GM12878 (cell line): ENCODE measurements at regions not wholly inside any gene's neighbourhood (a gene's known extent, or its start where the extent isn't known, plus 50 kb on each side); places are given as distances from the start of the nearest gene placed in this dataset.

Experiments used
- ATAC-seq: fragments of 200-7000 bp; cut with Tn5 transposase; 3 replicates; pipeline ENCODE4 v1.9.1; 2020; ENCODE audit warnings: mild to moderate bottlenecking, moderate library complexity
- BruUV-seq: library from RNA; stranded (reverse); fragments of 400-500 nt; replicated peaks from 2 replicates; lab custom pipeline; 2021; lab: Mats Ljungman, UMichigan
- CTCF ChIA-PET: fragments of 300-600 bp; sonication (Branson Sonifier 250); formaldehyde crosslinking; extraction: SDS; loops from one replicate; lab custom pipeline; 2021; ENCODE audit warnings: inconsistent platforms; lab: Yijun Ruan, JAX
- POLR2A ChIA-PET: fragments of 350-600 bp; formaldehyde crosslinking; extraction: SDS; loops from one replicate; lab custom pipeline; 2021; ENCODE audit warnings: inconsistent platforms; lab: Charles Lee
- RAD21 ChIA-PET: fragments of 300-600 bp; sonication (Branson Sonifier 250); formaldehyde crosslinking; loops from one replicate; lab custom pipeline; 2023; ENCODE audit warnings: antibody characterized with exemption; ENCODE audit not compliant: unreplicated experiment; lab: Charles Lee
- SMC1A ChIA-PET: fragments of 300-600 bp; sonication (Branson Sonifier 250); formaldehyde crosslinking; loops from one replicate; lab custom pipeline; 2023; ENCODE audit not compliant: unreplicated experiment, uncharacterized antibody; lab: Charles Lee
- DNase-seq: peaks from one replicate; pipeline ENCODE4 v3.0.0-alpha.2; 2011; ENCODE audit warnings: low read depth, low spot score
- FAIRE-seq: peaks from 3 replicates; lab custom pipeline; 2011; peaks lifted over from hg19 to GRCh38; lab: Jason Lieb, UNC
- H2AFZ ChIP-seq: 2 replicates; pipeline ENCODE4 v1.6.0; 2011; ENCODE audit warnings: low read depth, low read length, control low read depth; ENCODE audit not compliant: control insufficient read depth
- H3K27ac ChIP-seq: 2 replicates; pipeline ENCODE4 v1.5.1; 2011; ENCODE audit warnings: control low read depth; ENCODE audit not compliant: control insufficient read depth, insufficient read depth
- H3K27me3 ChIP-seq, 2 experiments: replicated peaks in 1 of 2; 2 replicates each; pipeline versions ENCODE4 v1.6.0 to v1.6.1; 2011; ENCODE audit warnings: low read length in 1 of 2; ENCODE audit not compliant: control insufficient read depth in 2 of 2, insufficient read depth in 2 of 2
- H3K36me3 ChIP-seq, 2 experiments: 2 replicates each; pipeline ENCODE4 v1.5.1; 2011; ENCODE audit warnings: low read length in 1 of 2; ENCODE audit not compliant: control insufficient read depth in 2 of 2, insufficient read depth in 2 of 2
- H3K4me1 ChIP-seq: 2 replicates; pipeline ENCODE4 v1.6.1; 2011; ENCODE audit warnings: mild to moderate bottlenecking, low read length, moderate library complexity, mixed read lengths; ENCODE audit not compliant: control insufficient read depth, insufficient read depth
- H3K4me2 ChIP-seq: 2 replicates; pipeline ENCODE4 v1.6.0; 2011; ENCODE audit warnings: control low read depth; ENCODE audit not compliant: control insufficient read depth, insufficient read depth
- H3K4me3 ChIP-seq: fragments of 200-600 bp; sonication (generic); 2 replicates; pipeline ENCODE4 v1.5.1; 2016
- H3K79me2 ChIP-seq: 2 replicates; pipeline ENCODE4 v1.6.0; 2011; ENCODE audit warnings: low read length; ENCODE audit not compliant: control insufficient read depth, insufficient read depth
- H3K9ac ChIP-seq: 2 replicates; pipeline ENCODE4 v1.8.0; 2011; ENCODE audit warnings: low read length, control low read depth, mixed read lengths; ENCODE audit not compliant: control insufficient read depth, insufficient read depth
- H3K9me3 ChIP-seq: replicated peaks from 3 replicates; pipeline ENCODE4 v1.5.1; 2011; ENCODE audit warnings: mild to moderate bottlenecking, low read length; ENCODE audit not compliant: control insufficient read depth, insufficient read depth
- H4K20me1 ChIP-seq: 2 replicates; pipeline ENCODE4 v1.6.0; 2011; ENCODE audit not compliant: control insufficient read depth, insufficient read depth
- CHD1 ChIP-seq: IDR thresholded peaks from 2 replicates; pipeline ENCODE4 v1.6.1; 2012; ENCODE audit warnings: low read depth, low read length, improper control_type of control experiment
- KLF5 ChIP-seq: fragments of 450-650 bp; IDR thresholded peaks from 2 replicates; pipeline ENCODE4 v1.6.1; 2014; ENCODE audit warnings: mild to moderate bottlenecking; ENCODE audit not compliant: partially characterized antibody
- MYB ChIP-seq: fragments of 150-350 bp; IDR thresholded peaks from 2 replicates; pipeline ENCODE4 v1.6.1; 2014; ENCODE audit warnings: mild to moderate bottlenecking, low read depth, low read length, borderline replicate concordance
- MYC ChIP-seq: IDR thresholded peaks from 2 replicates; pipeline ENCODE4 v1.6.1; 2011; ENCODE audit warnings: mild to moderate bottlenecking, low read length, moderate library complexity, inconsistent platforms; ENCODE audit not compliant: insufficient read depth, insufficient replicate concordance, insufficient read length, severe bottlenecking
- NFXL1 ChIP-seq: fragments of 450-650 bp; IDR thresholded peaks from 2 replicates; pipeline ENCODE4 v1.6.1; 2017; ENCODE audit warnings: antibody characterized with exemption, mild to moderate bottlenecking, borderline replicate concordance
- PML ChIP-seq: IDR thresholded peaks from 2 replicates; pipeline ENCODE4 v1.6.1; 2012; ENCODE audit warnings: low read length, inconsistent platforms
- RBBP5 ChIP-seq: fragments of 200-600 bp; sonication (generic); conservative IDR thresholded peaks from 2 replicates; pipeline ENCODE4 v1.6.1; 2016
- RELB ChIP-seq: fragments of 450-650 bp; IDR thresholded peaks from 2 replicates; pipeline ENCODE4 v1.6.1; 2017; ENCODE audit warnings: low read depth, mild to moderate bottlenecking, moderate library complexity
- RUNX3 ChIP-seq: IDR thresholded peaks from 2 replicates; pipeline ENCODE4 v1.6.1; 2012; ENCODE audit warnings: low read length, inconsistent platforms
- SP1 ChIP-seq: IDR thresholded peaks from one replicate; pipeline ENCODE4 v1.6.1; 2011; ENCODE audit warnings: low read depth, low read length
- SRF ChIP-seq, 2 experiments: IDR thresholded peaks; 2 replicates each; pipeline ENCODE4 v1.6.1; 2011; ENCODE audit warnings: low read depth in 2 of 2, low read length in 2 of 2, mild to moderate bottlenecking in 1 of 2, moderate library complexity in 1 of 2
- USF1 ChIP-seq: IDR thresholded peaks from 2 replicates; pipeline ENCODE4 v1.6.1; 2011; ENCODE audit warnings: borderline replicate concordance, low read depth, mild to moderate bottlenecking, moderate library complexity, mixed read lengths, low read length; ENCODE audit not compliant: insufficient read depth; ENCODE audit errors: extremely low read length
- WRNIP1 ChIP-seq: IDR thresholded peaks from 2 replicates; pipeline ENCODE4 v1.6.1; 2011; ENCODE audit warnings: low read depth, low read length, improper control_type of control experiment, borderline replicate concordance
- WGBS: methylation state at CpG from one replicate; pipeline ENCODE4 v1.1.6; 2016; ENCODE audit warnings: low lambda C conversion rate; ENCODE audit not compliant: insufficient replicate concordance, insufficient coverage; ENCODE audit errors: missing lambda C conversion rate; 5-methylcytosine and 5-hydroxymethylcytosine counted together
- in situ Hi-C: fragments of 300-500 bp; cut with MboI; formaldehyde crosslinking; loops from 9 replicates; pipeline ENCODE4 v1.14.3; 2018; ENCODE audit warnings: mixed read lengths
- intact Hi-C: fragments of 100-400 bp; cut with micrococcal nuclease; formaldehyde crosslinking; loops from one replicate; pipeline ENCODE4 v1.14.2; 2022; ENCODE audit not compliant: unreplicated experiment

- Histone ChIP-seq H3K9ac (no peak overlapping the region), H4K20me1 (no peaks in the 10 kb centered on the region), H3K36me3 (no peaks in the 10 kb centered on the region), H3K4me3 (no peak overlapping the region), H3K27me3 (no peaks in the 10 kb centered on the region), H3K79me2 (no peaks in the 10 kb centered on the region), H3K4me2 (no peak overlapping the region), H3K27ac (no peak overlapping the region), H3K4me1 (no peaks in the 10 kb centered on the region), H2AFZ (no peak overlapping the region), H3K9me3 (no peaks in the 10 kb centered on the region)
- TF ChIP-seq SP1: no peak
- TF ChIP-seq SRF (IDR thresholded peaks at IDR 0.05; ENCODE audit: low read depth in 2 of 2, low read length in 2 of 2): no peak
- TF ChIP-seq RBBP5: no peak
- TF ChIP-seq USF1: no peak
- no peak for TF ChIP-seq NFXL1
- TF ChIP-seq RUNX3: no peak
- TF ChIP-seq MYB: no peak
- no peak for TF ChIP-seq PML
- no peak for TF ChIP-seq CHD1
- TF ChIP-seq KLF5: no peak
- TF ChIP-seq RELB: no peak
- TF ChIP-seq WRNIP1: no peak
- no peak for TF ChIP-seq MYC
- intact Hi-C loops (no loop called here), in situ Hi-C loops (no loop called here)
- DNase-seq (no peak), FAIRE-seq (no peak), ATAC-seq (no peak)
- CTCF ChIA-PET: interaction anchor here (0.6 kb wide), 1 partner anchor 13 kb away, joined by 3 read pairs; no protein-coding TSS in a partner anchor
- POLR2A ChIA-PET: no interaction called here
- WGBS: 0% methylated on average over 3 of the region's 3 CpGs
- RAD21 ChIA-PET: no interaction called here
- no TSS peak for BruUV-seq
- SMC1A ChIA-PET: interaction anchor here (1.0 kb wide), 1 partner anchor 16 kb away, joined by 3 read pairs; no protein-coding TSS in a partner anchor
Measured at GRCh38 chr5:40045429-40045828, 620.6 kb upstream of the DAB2 start.
